ENCODE measurements at regions not wholly inside any gene's neighbourhood (a gene's known extent, or its start where the extent isn't known, plus 50 kb on each side); places are given as distances from the start of the nearest gene placed in this dataset.

DNA sequence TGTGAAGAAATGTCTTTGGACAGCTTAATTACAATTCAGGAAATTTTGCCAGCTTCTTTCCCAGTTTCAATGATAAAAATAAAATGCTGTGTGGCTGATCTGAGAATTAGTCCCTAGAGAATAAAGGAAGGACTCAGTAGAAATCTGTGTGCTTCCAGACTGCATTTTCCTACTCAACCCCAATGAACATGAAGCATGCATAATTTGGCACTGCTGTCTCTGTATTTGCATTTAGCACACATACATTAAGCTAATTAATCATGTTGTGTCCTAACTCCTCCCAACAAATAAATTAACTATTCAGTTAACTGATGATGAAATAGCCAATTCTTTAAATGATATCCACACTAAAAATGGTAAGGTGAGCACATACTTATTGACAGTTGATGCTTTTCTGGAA, 380.0 kb upstream of the RORB start:
- Mint-ChIP-seq H3K4me3 (no peak overlapping the region), H3K4me1 (ENCODE audit: low read depth) (no peaks in the 10 kb centered on the region), H3K27ac (no peak overlapping the region), H3K9me3 (peaks cover 55% of the 10 kb centered on the region), H3K36me3 (ENCODE audit: low read depth) (no peaks in the 10 kb centered on the region), H3K27me3 (ENCODE audit: insufficient read depth) (no peaks in the 10 kb centered on the region)
- no peak for DNase-seq
- TF ChIP-seq, protein P1, sequence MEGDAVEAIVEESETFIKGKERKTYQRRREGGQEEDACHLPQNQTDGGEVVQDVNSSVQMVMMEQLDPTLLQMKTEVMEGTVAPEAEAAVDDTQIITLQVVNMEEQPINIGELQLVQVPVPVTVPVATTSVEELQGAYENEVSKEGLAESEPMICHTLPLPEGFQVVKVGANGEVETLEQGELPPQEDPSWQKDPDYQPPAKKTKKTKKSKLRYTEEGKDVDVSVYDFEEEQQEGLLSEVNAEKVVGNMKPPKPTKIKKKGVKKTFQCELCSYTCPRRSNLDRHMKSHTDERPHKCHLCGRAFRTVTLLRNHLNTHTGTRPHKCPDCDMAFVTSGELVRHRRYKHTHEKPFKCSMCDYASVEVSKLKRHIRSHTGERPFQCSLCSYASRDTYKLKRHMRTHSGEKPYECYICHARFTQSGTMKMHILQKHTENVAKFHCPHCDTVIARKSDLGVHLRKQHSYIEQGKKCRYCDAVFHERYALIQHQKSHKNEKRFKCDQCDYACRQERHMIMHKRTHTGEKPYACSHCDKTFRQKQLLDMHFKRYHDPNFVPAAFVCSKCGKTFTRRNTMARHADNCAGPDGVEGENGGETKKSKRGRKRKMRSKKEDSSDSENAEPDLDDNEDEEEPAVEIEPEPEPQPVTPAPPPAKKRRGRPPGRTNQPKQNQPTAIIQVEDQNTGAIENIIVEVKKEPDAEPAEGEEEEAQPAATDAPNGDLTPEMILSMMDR (IDR thresholded peaks at IDR 0.05): no peak

DNA sequence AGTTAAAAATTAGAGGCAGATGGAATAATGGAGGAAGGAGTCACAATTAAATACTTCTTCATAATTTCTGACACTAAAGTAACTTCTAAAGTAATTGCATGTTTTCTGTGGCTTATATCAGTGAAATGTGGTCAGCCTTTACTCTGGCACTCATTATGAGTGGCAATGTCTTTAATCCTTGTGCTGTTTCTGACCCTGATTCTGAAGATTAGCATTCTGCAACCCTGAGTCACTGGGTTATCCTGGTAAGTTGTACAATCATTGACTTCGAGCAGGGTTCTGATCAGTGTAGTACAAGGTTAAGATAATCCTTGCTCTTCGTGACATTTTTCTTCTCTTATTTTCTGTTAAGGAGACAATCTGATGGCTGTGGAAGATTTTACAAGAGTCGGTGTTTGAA, 379.4 kb upstream of the RORB start:
- H3K4me3 Mint-ChIP-seq: no peak overlapping the region
- H3K9me3 Mint-ChIP-seq: peaks cover 54% of the 10 kb centered on the region
- TF ChIP-seq, protein P1 (IDR thresholded peaks at IDR 0.05): no peak
- no peaks in the 10 kb centered on the region for H3K4me1 Mint-ChIP-seq (ENCODE audit: low read depth)
- no peaks in the 10 kb centered on the region for H3K36me3 Mint-ChIP-seq (ENCODE audit: low read depth)
- no peak for DNase-seq
- no peaks in the 10 kb centered on the region for H3K27me3 Mint-ChIP-seq (ENCODE audit: insufficient read depth)
- no peak overlapping the region for H3K27ac Mint-ChIP-seq

DNA sequence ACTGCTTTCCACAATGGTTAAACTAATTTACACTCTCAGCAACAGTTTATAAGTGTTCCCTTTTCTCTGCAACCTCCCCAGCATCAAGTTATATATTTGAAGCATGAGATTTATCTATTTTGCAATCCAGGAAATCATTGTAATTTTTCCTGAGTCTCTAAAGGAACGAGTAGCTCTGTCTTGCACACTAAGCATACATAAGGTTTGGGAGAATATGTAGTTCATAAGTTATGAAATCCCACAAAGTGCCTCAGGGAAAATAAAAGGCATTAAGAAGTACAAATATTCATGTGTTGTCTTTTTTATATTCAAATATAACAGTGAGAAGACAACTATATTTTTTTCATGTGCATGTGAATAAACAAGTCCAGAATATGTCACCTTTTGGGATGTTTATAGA, 377.1 kb upstream of the RORB start:
- Mint-ChIP-seq H3K4me1 (ENCODE audit: low read depth) (no peaks in the 10 kb centered on the region), H3K4me3 (no peak overlapping the region), H3K27me3 (ENCODE audit: insufficient read depth) (no peaks in the 10 kb centered on the region), H3K27ac (no peak overlapping the region), H3K36me3 (ENCODE audit: low read depth) (no peaks in the 10 kb centered on the region), H3K9me3 (peaks cover 42% of the 10 kb centered on the region)
- TF ChIP-seq, protein P1 (IDR thresholded peaks at IDR 0.05): no peak
- DNase-seq: no peak

DNA sequence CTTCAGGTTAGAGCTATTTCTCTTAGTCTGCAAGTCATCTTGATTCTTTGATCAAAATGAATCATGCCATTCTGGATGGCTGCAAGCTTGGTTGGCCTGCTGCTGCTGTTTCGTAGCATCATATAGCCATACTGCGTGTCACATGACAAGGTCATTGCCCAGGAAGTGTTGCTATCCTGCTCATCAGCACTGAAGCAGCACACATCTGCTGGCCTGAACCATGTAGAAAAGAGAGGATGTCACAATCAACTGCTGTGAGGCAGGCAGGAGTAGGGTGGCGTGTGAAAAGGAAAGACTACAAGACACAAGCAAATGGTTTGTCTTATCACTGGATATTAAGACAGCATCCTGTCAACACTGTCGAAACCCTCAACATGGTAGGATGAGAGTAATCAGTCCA, 376.7 kb upstream of the RORB start:
- Mint-ChIP-seq H3K4me1 (ENCODE audit: low read depth) (no peaks in the 10 kb centered on the region), H3K9me3 (peaks cover 45% of the 10 kb centered on the region), H3K27me3 (ENCODE audit: insufficient read depth) (no peaks in the 10 kb centered on the region), H3K36me3 (ENCODE audit: low read depth) (no peaks in the 10 kb centered on the region), H3K27ac (no peak overlapping the region), H3K4me3 (no peak overlapping the region)
- TF ChIP-seq, protein P1 (IDR thresholded peaks at IDR 0.05): no peak
- no peak for DNase-seq

DNA sequence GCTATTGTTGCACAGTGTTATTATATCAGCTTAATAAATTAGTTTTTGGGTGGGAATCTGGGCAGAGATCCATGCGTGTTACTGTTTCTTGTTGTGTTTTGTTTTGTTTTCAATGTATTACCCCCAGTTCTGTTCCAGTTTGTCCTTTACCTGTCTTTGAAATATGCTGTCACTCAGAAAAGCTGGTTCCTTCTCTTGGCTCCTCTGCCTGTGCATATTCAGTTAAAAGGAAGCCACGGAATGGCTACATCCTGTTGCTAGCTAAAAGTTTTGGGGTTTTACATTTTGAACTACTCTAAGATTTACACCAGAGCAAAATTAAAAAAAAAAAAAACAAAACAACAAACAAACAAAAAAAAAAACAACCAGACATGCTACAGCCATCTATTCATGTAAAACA, 374.9 kb upstream of the RORB start:
- Mint-ChIP-seq H3K27ac (no peak overlapping the region), H3K27me3 (ENCODE audit: insufficient read depth) (no peaks in the 10 kb centered on the region), H3K4me3 (no peak overlapping the region), H3K4me1 (ENCODE audit: low read depth) (no peaks in the 10 kb centered on the region), H3K36me3 (ENCODE audit: low read depth) (no peaks in the 10 kb centered on the region), H3K9me3 (peaks cover 46% of the 10 kb centered on the region)
- TF ChIP-seq, protein P1 (IDR thresholded peaks at IDR 0.05): no peak
- no peak for DNase-seq

DNA sequence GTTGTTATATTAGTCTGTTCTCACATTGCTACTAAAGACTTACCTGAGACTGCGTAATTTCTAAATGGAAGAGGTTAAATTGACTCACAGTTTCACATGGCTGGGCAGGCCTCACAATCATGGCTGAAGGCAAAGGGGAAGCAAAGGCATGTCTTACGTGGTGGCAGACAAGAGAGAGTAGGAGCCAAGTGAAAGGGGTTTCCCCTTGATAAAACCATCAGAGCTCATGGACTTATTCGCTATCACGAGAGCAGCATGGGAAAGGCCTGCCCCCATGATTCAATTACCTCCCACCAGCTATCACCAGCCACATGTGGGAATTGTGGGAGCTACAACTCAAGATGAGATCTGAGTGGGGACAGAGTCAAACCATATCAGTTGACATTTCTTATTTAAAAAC, 374.5 kb upstream of the RORB start:
- H3K36me3 Mint-ChIP-seq (ENCODE audit: low read depth): no peaks in the 10 kb centered on the region
- H3K4me1 Mint-ChIP-seq (ENCODE audit: low read depth): no peaks in the 10 kb centered on the region
- H3K27ac Mint-ChIP-seq: no peak overlapping the region
- TF ChIP-seq, protein P1 (IDR thresholded peaks at IDR 0.05): no peak
- H3K27me3 Mint-ChIP-seq (ENCODE audit: insufficient read depth): no peaks in the 10 kb centered on the region
- peaks cover 42% of the 10 kb centered on the region for H3K9me3 Mint-ChIP-seq
- DNase-seq: no peak
- no peak overlapping the region for H3K4me3 Mint-ChIP-seq
